ENCODE measurements at regions not wholly inside any gene's neighbourhood (a gene's known extent, or its start where the extent isn't known, plus 50 kb on each side); places are given as distances from the start of the nearest gene placed in this dataset.

GRCh38 chrX:122026665-122027064 is 979.3 kb downstream of the GLUD2 start:
- no peak for DNase-seq (ENCODE audit: low spot score in 2 of 2)
- Histone ChIP-seq H3K4me3 (no peak overlapping the region), H3K36me3 (no peaks in the 10 kb centered on the region), H3K27me3 (no peaks in the 10 kb centered on the region), H3K4me1 (no peaks in the 10 kb centered on the region), H3K9me3 (no peaks in the 10 kb centered on the region), H3K27ac (no peak overlapping the region)
- WGBS, 2 donors, result 80 to 92% methylated on average over 1 of the region's 1 CpG
- TF ChIP-seq POLR2A (IDR thresholded peaks at IDR 0.05), result no peak
- no peak for TF ChIP-seq CTCF (IDR thresholded peaks at IDR 0.05)
- TF ChIP-seq EP300 (IDR thresholded peaks at IDR 0.05), result no peak

- Histone ChIP-seq H3K9me3 (no peaks in the 10 kb centered on the region), H3K27me3 (no peaks in the 10 kb centered on the region), H3K4me3 (no peak overlapping the region), H3K4me1 (no peaks in the 10 kb centered on the region), H3K36me3 (no peaks in the 10 kb centered on the region), H3K27ac (no peak overlapping the region)
- no peak for TF ChIP-seq CTCF (IDR thresholded peaks at IDR 0.05)
- 55% methylated on average over 1 of the region's 1 CpG; no CpG with 5 or more reads in 1 of the 2 donors for WGBS, 2 donors
- DNase-seq (ENCODE audit: low spot score in 2 of 2), result no peak
These were observed 998.8 kb downstream of the GLUD2 start for GRCh38 chrX:122046226-122046625.

- TF ChIP-seq EP300 (IDR thresholded peaks at IDR 0.05) (no peak), CTCF (IDR thresholded peaks at IDR 0.05) (no peak), POLR2A (IDR thresholded peaks at IDR 0.05) (no peak)
- H3K4me1 ChIP-seq, result no peaks in the 10 kb centered on the region
- H3K36me3 ChIP-seq, result no peaks in the 10 kb centered on the region
- WGBS, 2 donors, result 62 to 65% methylated on average over 5 of the region's 5 CpGs
- H3K27ac ChIP-seq, result no peak overlapping the region
- H3K4me3 ChIP-seq, result no peak overlapping the region
- no peaks in the 10 kb centered on the region for H3K27me3 ChIP-seq
- no peak for DNase-seq (ENCODE audit: low spot score in 2 of 2)
- no peaks in the 10 kb centered on the region for H3K9me3 ChIP-seq
These were observed 999.4 kb downstream of the GLUD2 start for GRCh38 chrX:122046815-122047214.

GRCh38 chrX:122047261-122047660 is 999.9 kb downstream of the GLUD2 start:
- Histone ChIP-seq H3K27me3 (no peaks in the 10 kb centered on the region), H3K27ac (no peak overlapping the region), H3K9me3 (no peaks in the 10 kb centered on the region), H3K4me1 (no peaks in the 10 kb centered on the region), H3K36me3 (no peaks in the 10 kb centered on the region), H3K4me3 (no peak overlapping the region)
- WGBS, 2 donors, result 43 to 56% methylated on average over 2 of the region's 2 CpGs
- TF ChIP-seq EP300 (IDR thresholded peaks at IDR 0.05), result no peak
- DNase-seq (ENCODE audit: low spot score in 2 of 2), result no peak

- H3K4me3 ChIP-seq, result no peak overlapping the region
- no peaks in the 10 kb centered on the region for H3K4me1 ChIP-seq
- 31 to 38% methylated on average over 2 of the region's 2 CpGs for WGBS, 2 donors
- DNase-seq (ENCODE audit: low spot score in 2 of 2), result no peak
- no peaks in the 10 kb centered on the region for H3K36me3 ChIP-seq
- no peaks in the 10 kb centered on the region for H3K9me3 ChIP-seq
- TF ChIP-seq POLR2A (IDR thresholded peaks at IDR 0.05) (no peak), EP300 (IDR thresholded peaks at IDR 0.05) (no peak), CTCF (IDR thresholded peaks at IDR 0.05) (no peak)
- no peak overlapping the region for H3K27ac ChIP-seq
- H3K27me3 ChIP-seq, result no peaks in the 10 kb centered on the region
These were observed 1008.0 kb downstream of the GLUD2 start for GRCh38 chrX:122055460-122055859.
